Frontal cortex (tissue), 4 donors: ENCODE measurements at regions not wholly inside any gene's neighbourhood (a gene's known extent, or its start where the extent isn't known, plus 50 kb on each side); places are given as distances from the start of the nearest gene placed in this dataset. TPM values are rescaled to one million over a fixed set of nuclear protein-coding genes. Genes with fewer than 3 reads are reported as not detected.
"Not testable (repeated sequence)": the region's sequence is repeated elsewhere in the genome, so short reads cannot be mapped to it uniquely, and the experiment has no call there.

Experiments
- DNase-seq, 2 donors: peaks; one replicate each; pipeline ENCODE4 v3.0.0; 2012; ENCODE audit warnings: low spot score in 2 of 2
- FAIRE-seq: peaks from 2 replicates; lab custom pipeline; 2012; peaks lifted over from hg19 to GRCh38; lab: Jason Lieb, UNC
- small RNA-seq: library from RNA; depleted of rRNA; stranded (forward); fragments of <200 nt; gene quantifications from one replicate; pipeline ENCODE3, GENCODE V24; 2014
- donor health status: control.
- donor health status: control.
- donor health status: control.

DNA sequence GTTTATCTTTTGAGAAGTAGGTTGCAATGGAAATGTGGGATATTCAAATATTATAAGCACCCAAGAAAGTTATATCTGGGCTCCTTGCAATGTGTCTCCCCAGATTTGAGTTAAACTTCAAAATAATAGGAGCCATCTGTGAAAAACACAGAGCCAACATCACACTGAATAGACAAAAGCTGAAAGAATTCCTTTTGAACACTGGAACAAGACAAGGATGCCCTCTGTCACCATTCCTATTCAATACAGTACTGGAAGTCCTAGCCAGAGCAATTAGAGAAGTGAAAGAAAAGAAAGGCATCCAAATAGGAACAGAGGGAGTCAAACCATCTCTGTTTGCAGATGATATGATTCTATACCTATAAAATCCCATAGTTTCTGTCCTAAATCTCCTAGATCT lies 114.3 kb upstream of the IL1RAPL1 start:
- FAIRE-seq, result no peak
- no peak for DNase-seq

DNA sequence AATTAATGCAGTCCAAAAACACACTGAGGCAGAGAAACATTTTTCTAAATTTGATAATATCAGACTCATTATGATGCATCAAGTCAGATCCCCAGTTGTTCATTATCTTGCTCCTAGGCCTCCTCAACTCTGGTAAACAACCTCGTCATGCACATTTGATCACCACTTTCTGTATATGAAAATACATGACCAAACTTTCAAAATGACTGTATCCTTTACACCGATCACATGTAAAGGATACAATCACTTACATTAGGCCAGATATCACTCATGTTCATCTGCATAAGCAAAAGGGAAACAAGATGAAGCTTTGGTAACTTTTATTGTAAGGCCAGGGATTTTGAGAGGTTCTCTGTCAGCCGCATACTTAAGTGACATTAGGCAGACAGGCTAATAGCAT lies 99.4 kb upstream of the IL1RAPL1 start:
- FAIRE-seq (no peak), DNase-seq (no peak)

DNA sequence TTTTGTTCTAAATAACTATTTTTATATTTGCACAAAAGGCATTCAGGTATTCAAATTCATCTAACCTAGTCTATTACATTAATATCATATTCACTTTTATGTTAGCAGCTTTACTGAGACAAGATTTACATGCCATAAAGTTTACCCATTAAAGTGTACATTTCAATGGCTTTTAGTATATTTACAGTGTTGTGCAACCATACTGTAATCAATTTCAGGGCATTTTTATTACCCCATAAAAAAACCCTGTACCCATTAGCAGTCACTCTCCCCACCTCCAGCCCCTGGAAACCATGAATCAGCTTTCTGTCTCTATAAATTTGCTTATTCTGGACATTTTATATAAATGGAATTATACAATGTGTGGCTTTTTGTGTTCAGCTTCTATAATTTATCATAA lies 95.9 kb upstream of the IL1RAPL1 start:
- FAIRE-seq (no peak), DNase-seq (no peak)

DNA sequence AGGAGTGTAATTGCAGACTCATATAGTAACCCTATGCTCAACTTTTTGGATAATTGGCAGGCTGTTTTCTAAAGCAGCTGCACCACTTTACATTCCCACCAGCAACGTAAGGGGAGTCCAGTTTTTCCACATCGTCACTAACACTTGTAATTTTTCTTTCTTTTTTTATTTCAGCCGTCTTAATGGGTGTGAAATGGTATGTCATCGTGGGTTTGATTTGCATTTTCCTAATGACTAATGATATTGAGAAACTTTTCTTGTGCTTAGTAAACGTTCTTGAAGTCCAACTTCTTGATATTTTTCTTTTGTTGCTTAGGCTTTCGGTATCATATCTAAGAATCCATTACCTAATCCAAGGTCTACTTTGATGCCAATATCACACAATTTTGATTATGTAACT lies 95.3 kb upstream of the IL1RAPL1 start:
- DNase-seq (no peak), FAIRE-seq (no peak)

DNA sequence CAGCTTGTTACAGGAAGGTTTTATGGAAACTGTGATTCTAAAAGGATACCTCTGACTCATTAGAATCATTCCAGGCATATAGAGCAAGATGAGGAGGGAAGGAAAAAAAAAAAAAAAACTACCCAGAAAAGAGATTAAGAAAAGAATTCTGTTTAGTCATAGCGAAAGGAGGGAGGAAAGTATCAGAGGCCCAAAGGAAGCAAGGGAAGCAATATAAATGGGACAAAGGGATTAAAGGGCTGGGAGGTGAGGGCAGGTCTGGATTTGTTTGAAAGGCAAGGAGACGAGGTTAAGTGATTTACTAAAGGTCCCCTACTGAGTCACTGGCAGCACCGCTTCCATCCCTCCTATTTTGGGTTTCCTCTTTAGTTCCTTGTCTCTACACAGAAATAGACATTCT lies 88.6 kb upstream of the IL1RAPL1 start:
- peak in 1 of 2 donors; percentile 3 for DNase-seq
- no peak for FAIRE-seq

DNA sequence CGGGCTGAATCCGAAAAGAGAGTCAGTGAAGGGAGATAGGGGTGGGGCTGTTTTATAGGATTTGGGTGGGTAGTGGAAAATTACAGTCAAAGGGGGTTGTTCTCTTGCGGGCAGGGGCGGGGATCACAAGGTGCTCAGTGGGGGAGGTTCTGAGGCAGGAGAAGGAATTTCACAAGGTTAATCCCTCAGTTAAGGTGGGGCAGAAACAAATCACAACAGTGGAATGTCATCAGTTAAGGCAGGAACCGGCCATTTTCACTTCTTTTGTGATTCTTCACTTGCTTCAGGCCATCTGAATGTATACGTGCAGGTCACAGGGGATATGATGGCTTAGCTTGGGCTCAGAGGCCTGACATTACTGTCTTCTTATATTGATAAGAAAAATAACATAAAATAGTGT lies 84.6 kb upstream of the IL1RAPL1 start:
- DNase-seq, FAIRE-seq: not testable (repeated sequence)

DNA sequence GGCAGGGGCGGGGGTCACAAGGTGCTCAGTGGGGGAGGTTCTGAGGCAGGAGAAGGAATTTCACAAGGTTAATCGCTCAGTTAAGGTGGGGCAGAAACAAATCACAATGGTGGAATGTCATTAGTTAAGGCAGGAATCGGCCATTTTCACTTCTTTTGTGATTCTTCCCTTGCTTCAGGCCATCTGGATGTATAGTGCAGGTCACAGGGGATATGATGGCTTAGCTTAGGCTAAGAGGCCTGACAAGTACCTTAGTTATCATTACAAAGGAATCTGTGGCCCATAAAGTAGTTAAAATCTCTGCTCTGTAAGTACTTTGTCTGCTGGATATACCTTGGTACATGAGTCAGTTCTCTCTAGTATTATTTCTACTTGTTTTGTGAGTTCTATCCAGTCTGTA lies 79.6 kb upstream of the IL1RAPL1 start:
- not testable (repeated sequence) for FAIRE-seq, DNase-seq

DNA sequence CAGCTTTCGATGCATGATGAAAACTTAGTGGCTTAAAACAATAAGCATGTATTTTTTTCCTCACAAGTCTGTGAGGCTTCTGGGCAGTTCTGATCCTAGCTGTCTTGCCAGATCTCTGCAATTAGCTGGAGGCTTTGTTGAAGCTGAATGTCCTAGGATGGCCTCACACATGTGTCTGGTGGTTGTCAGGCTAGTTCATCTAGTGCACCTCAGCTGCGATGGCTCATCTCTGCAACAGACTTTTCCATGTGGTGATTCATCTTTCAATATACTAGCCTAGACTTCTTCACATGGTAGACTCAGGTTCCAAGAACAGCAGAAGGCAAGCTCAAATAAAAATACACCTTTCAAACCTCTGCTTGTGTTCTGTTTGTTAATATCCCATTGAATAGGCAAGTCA lies 66.5 kb upstream of the IL1RAPL1 start:
- DNase-seq, result no peak
- FAIRE-seq, result no peak

DNA sequence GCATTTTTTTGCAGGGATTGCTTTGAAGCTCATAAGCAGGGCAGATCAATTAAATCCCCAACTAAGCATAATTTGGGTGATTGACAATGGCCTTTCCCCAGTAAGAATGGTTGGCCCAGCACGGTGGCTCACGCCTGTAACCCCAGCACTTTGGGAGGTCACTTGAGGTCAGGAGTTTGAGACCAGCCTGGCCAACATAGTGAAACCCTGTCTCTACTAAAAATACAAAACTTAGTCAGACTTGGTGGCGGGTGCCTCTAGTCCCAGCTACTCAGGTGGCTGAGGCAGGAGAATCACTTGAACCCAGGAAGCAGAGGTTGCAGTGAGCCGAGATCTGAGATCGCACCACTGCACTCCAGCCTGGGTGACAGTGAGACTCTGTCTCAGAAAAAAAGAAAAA lies 58.9 kb upstream of the IL1RAPL1 start:
- DNase-seq, FAIRE-seq: not testable (repeated sequence)

Small RNA genes in the stretch of these regions (small RNA-seq; reads per million reads assigned to genes)
- not detected for gene MIR6134
